Ammon's horn (tissue), 1 donor: ENCODE measurements at regions not wholly inside any gene's neighbourhood (a gene's known extent, or its start where the extent isn't known, plus 50 kb on each side); places are given as distances from the start of the nearest gene placed in this dataset.

Source experiments
- DNase-seq: peaks from one replicate; pipeline ENCODE4 v3.0.0-alpha.2; 2016; ENCODE audit warnings: low spot score

- DNase-seq = no peak
Measured at GRCh38 chr7:42858570-42858969, 53.3 kb downstream of the C7orf25 start.

GRCh38 chr7:42856605-42856987 lies 55.3 kb downstream of the C7orf25 start:
- no peak for DNase-seq

GRCh38 chr7:42854571-42855118 lies 57.2 kb downstream of the C7orf25 start:
- no peak for DNase-seq

GRCh38 chr7:42852531-42852930 lies 59.3 kb downstream of the C7orf25 start:
- no peak for DNase-seq

GRCh38 chr7:42843205-42843800 lies 68.6 kb downstream of the C7orf25 start:
- DNase-seq = peak; percentile 66

GRCh38 chr7:42834676-42835075 lies 77.2 kb downstream of the C7orf25 start:
- DNase-seq = no peak

GRCh38 chr7:42833411-42833810 lies 78.5 kb downstream of the C7orf25 start:
- DNase-seq = no peak

GRCh38 chr7:42832667-42833066 lies 79.2 kb downstream of the C7orf25 start:
- DNase-seq = no peak

- peak; percentile 70 for DNase-seq
Measured at GRCh38 chr7:42831718-42832522, 80.0 kb downstream of the C7orf25 start.

GRCh38 chr7:42831006-42831717 lies 80.7 kb downstream of the C7orf25 start:
- DNase-seq = no peak

GRCh38 chr7:42812779-42813178 lies 99.1 kb downstream of the C7orf25 start:
- DNase-seq = no peak

GRCh38 chr7:42805601-42806000 lies 106.3 kb downstream of the C7orf25 start:
- DNase-seq = no peak

GRCh38 chr7:42794673-42795072 lies 117.2 kb downstream of the C7orf25 start:
- DNase-seq = no peak

- no peak for DNase-seq
Measured at GRCh38 chr7:42792841-42793240, 119.0 kb downstream of the C7orf25 start.

- no peak for DNase-seq
Measured at GRCh38 chr7:42790196-42790595, 121.7 kb downstream of the C7orf25 start.

- DNase-seq = no peak
Measured at GRCh38 chr7:42774436-42774835, 137.4 kb downstream of the C7orf25 start.

- no peak for DNase-seq
Measured at GRCh38 chr7:42770114-42770513, 141.8 kb downstream of the C7orf25 start.

GRCh38 chr7:42768045-42768444 lies 143.8 kb downstream of the C7orf25 start:
- DNase-seq = no peak

GRCh38 chr7:42766782-42767423 lies 145.0 kb downstream of the C7orf25 start:
- no peak for DNase-seq

GRCh38 chr7:42765931-42766330 lies 145.9 kb downstream of the C7orf25 start:
- no peak for DNase-seq

GRCh38 chr7:42763137-42763551 lies 148.7 kb downstream of the C7orf25 start:
- DNase-seq = no peak

GRCh38 chr7:42761486-42761885 lies 150.4 kb downstream of the C7orf25 start:
- DNase-seq = no peak
